ENCODE measurements at regions not wholly inside any gene's neighbourhood (a gene's known extent, or its start where the extent isn't known, plus 50 kb on each side); places are given as distances from the start of the nearest gene placed in this dataset.

DNA sequence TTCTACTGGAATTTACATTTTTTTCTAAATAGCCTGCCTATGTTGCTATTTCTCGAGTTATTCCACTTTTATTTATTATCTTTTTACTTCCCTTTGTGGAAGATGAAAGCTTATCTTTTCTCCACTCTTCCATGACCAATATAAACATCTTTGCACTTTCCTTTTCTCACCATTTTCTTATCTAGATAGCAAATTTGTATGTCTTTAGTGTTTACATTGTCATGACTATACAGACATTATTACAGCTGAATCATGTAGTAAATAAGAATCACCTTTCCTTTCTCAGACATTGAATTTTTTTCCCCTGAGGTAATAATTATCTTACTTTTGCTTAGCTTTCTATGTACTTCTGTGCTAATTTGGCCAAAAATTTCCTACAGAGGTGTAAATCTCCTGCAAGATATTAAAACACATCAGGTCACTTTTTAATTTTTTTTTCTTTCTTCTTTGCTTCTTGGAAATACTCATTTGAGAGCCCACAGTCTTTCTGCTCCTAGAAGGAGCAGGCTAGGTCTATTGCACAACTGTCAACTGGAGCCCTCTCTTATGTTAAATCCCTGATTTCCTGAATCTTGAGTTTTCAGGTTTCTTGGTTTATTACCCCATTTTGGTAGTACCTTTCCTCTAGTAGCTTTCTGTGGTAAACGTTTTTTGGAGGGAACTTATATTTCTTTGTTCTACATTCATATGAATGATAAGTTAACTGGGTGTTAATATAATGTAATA is 109.0 kb upstream of the ATP2B1 start:
- no peak for DNase-seq
- TF ChIP-seq, protein P1, sequence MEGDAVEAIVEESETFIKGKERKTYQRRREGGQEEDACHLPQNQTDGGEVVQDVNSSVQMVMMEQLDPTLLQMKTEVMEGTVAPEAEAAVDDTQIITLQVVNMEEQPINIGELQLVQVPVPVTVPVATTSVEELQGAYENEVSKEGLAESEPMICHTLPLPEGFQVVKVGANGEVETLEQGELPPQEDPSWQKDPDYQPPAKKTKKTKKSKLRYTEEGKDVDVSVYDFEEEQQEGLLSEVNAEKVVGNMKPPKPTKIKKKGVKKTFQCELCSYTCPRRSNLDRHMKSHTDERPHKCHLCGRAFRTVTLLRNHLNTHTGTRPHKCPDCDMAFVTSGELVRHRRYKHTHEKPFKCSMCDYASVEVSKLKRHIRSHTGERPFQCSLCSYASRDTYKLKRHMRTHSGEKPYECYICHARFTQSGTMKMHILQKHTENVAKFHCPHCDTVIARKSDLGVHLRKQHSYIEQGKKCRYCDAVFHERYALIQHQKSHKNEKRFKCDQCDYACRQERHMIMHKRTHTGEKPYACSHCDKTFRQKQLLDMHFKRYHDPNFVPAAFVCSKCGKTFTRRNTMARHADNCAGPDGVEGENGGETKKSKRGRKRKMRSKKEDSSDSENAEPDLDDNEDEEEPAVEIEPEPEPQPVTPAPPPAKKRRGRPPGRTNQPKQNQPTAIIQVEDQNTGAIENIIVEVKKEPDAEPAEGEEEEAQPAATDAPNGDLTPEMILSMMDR (IDR thresholded peaks at IDR 0.05): no peak
- Histone ChIP-seq H3K27me3 (ENCODE audit: low read depth) (no peaks in the 10 kb centered on the region), H3K9me3 (no peaks in the 10 kb centered on the region), H3K4me3 (no peak overlapping the region), H3K36me3 (no peaks in the 10 kb centered on the region), H3K27ac (no peak overlapping the region), H3K4me1 (no peaks in the 10 kb centered on the region)
- no peak for ATAC-seq
- intact Hi-C loops (cut with DNase I): no loop called here

DNA sequence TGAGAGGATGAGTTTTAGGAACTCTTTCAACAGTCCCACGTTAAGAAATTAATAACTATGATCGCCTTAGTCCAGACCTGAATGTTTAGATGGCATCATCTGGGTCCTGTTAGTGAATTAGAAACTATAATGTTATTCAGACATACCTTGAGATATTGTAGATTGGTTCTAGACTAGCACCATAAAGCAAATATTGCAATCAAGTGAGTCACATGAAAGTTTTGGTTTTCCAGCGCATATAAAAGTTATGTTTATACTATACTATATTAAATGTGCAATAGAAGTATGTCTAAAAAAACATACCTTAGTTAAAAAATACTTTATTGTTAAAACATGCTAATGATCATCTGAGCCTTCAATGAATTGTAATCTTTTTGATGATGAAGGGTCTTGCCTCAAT is 106.6 kb upstream of the ATP2B1 start:
- no peaks in the 10 kb centered on the region for H3K27me3 ChIP-seq (ENCODE audit: low read depth)
- no peak for ATAC-seq
- no peak overlapping the region for H3K27ac ChIP-seq
- DNase-seq: no peak
- TF ChIP-seq, protein P1 (IDR thresholded peaks at IDR 0.05): no peak
- no peaks in the 10 kb centered on the region for H3K9me3 ChIP-seq
- H3K36me3 ChIP-seq: no peaks in the 10 kb centered on the region
- H3K4me3 ChIP-seq: no peak overlapping the region
- intact Hi-C loops (cut with DNase I): no loop called here
- no peaks in the 10 kb centered on the region for H3K4me1 ChIP-seq

DNA sequence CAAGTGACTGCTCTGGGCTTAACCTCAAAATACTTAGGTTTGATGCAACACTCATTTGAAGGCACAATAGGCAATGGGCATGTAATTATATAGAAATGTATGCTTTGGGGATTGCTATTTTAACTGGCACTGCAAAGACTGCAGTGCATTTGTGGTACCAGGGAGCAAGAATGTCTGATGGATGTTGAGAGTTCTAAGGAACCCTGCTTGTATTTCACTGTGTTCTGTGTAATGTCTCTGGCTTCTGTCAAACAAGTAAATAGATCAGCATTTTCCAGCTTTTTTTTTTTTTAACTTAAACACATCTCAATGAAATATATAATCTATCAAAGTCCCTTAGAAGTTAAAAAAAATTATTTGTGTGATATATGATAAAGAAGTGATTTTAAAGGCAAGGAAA is 94.8 kb upstream of the ATP2B1 start:
- DNase-seq (no peak), ATAC-seq (no peak)
- Histone ChIP-seq H3K36me3 (no peaks in the 10 kb centered on the region), H3K4me1 (no peaks in the 10 kb centered on the region), H3K27me3 (ENCODE audit: low read depth) (no peaks in the 10 kb centered on the region), H3K27ac (no peak overlapping the region), H3K4me3 (no peak overlapping the region), H3K9me3 (no peaks in the 10 kb centered on the region)
- TF ChIP-seq, protein P1 (IDR thresholded peaks at IDR 0.05): no peak
- intact Hi-C loops (cut with DNase I): no loop called here

DNA sequence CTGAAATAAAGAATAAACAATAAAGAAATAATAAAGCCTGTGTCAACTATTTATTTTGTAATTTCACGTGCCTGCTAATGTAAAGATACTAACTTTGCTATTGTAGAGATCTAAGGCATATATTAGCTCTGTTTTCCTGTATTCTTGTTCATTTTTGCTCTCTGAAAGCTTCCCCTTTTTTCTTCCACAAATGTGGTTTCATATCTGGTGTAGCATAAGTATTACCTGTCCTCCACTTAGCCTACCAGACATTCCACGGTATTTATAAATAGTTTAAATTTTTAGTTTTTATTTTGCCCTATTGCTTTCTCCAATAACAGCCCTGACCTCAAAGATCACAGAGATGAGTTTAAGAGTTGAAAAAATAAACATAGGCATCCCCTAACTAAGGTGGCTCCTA is 92.6 kb upstream of the ATP2B1 start:
- intact Hi-C loops (cut with DNase I): no loop called here
- no peaks in the 10 kb centered on the region for H3K4me1 ChIP-seq
- DNase-seq: no peak

DNA sequence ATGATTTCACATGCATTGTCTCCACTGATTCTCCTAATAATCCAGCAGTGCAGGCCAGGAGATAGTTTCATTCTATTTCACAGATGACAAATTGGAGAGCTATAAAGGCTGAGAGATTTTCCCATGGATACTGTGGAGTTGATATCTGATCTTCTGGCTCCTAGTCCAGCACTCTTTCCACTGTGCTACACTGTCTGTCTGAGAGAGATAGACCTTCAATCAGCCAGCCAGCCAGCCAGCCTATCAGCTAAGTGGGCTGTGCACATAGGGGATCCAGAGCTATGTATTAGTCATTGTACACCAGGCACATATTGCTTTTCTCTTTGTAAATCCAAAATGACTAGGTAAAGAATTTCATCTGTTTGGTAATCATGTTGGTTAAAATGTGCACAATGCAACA is 91.8 kb upstream of the ATP2B1 start:
- H3K27ac ChIP-seq: no peak overlapping the region
- H3K27me3 ChIP-seq (ENCODE audit: low read depth): no peaks in the 10 kb centered on the region
- intact Hi-C loops (cut with DNase I): no loop called here
- H3K9me3 ChIP-seq: no peaks in the 10 kb centered on the region
- no peaks in the 10 kb centered on the region for H3K36me3 ChIP-seq
- TF ChIP-seq, protein P1 (IDR thresholded peaks at IDR 0.05): no peak
- ATAC-seq (no peak), DNase-seq (no peak)
- H3K4me1 ChIP-seq: no peaks in the 10 kb centered on the region
- H3K4me3 ChIP-seq: no peak overlapping the region

More for the DNA sequence above, 92.6 kb upstream of the ATP2B1 start:
- Histone ChIP-seq H3K27ac (no peak overlapping the region), H3K4me3 (no peak overlapping the region), H3K36me3 (no peaks in the 10 kb centered on the region), H3K9me3 (no peaks in the 10 kb centered on the region), H3K27me3 (ENCODE audit: low read depth) (no peaks in the 10 kb centered on the region)
- ATAC-seq: no peak
- TF ChIP-seq, protein P1 (IDR thresholded peaks at IDR 0.05): no peak
